AG04450 (cell line): ENCODE measurements at regions not wholly inside any gene's neighbourhood (a gene's known extent, or its start where the extent isn't known, plus 50 kb on each side); places are given as distances from the start of the nearest gene placed in this dataset.

Experiments used
- CTCF ChIA-PET: fragments of 300-600, 350-600 bp; formaldehyde crosslinking; extraction: SDS; loops from one replicate; lab custom pipeline; 2022; ENCODE audit warnings: antibody characterized with exemption, inconsistent platforms; lab: Charles Lee
- POLR2A ChIA-PET: fragments of 350-600 bp; formaldehyde crosslinking; extraction: SDS; loops from one replicate; lab custom pipeline; 2021; ENCODE audit warnings: antibody characterized with exemption, inconsistent platforms; lab: Yijun Ruan, JAX
- DNase-seq: peaks from one replicate; pipeline ENCODE4 v3.0.0-alpha.2; 2011; ENCODE audit warnings: low read depth, low spot score
- H3K27ac ChIP-seq: one replicate; pipeline ENCODE4 v1.5.1; 2012; ENCODE audit warnings: low read depth, low read length, control low read depth
- H3K27me3 ChIP-seq: one replicate; pipeline ENCODE4 v1.6.0; 2012; ENCODE audit warnings: low read length; ENCODE audit not compliant: control insufficient read depth, insufficient read depth
- H3K4me3 ChIP-seq: 2 replicates; pipeline ENCODE4 v1.5.1; 2011; ENCODE audit warnings: mild to moderate bottlenecking, low read depth, low read length, control low read depth
- H3K9me3 ChIP-seq: 2 replicates; pipeline ENCODE4 v1.5.1; 2012; ENCODE audit warnings: low read length; ENCODE audit not compliant: control insufficient read depth, insufficient read depth
- TF ChIP-seq, protein P1 (sequence below): IDR thresholded peaks from 2 replicates; pipeline ENCODE4 v1.5.1; 2011; ENCODE audit warnings: low read depth, low read length, control low read depth, inconsistent platforms

DNA sequence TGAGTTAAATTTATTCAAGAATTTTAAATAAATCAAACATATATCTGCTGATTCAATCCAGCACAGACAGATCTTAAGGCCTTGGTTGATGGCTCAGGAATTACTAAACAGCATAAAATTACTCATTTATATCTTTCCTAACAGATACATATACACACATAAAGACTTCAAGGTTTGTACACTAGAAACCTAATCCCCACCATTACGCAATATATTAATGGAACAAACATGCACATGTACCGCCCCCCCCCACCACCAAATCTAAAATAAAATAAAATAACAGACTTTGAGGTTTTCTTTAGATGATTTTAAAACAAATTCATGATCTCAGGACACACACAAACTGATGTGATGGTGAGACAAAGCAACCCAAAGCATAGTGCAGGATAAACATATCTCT, 333.9 kb upstream of the DDX53 start:
- H3K27me3 ChIP-seq = no peaks in the 10 kb centered on the region
- ChIA-PET CTCF (no interaction called here), POLR2A (no interaction called here)
- DNase-seq = no peak
- H3K27ac ChIP-seq = no peak overlapping the region
- no peak overlapping the region for H3K4me3 ChIP-seq
- no peaks in the 10 kb centered on the region for H3K9me3 ChIP-seq
- TF ChIP-seq, protein P1, sequence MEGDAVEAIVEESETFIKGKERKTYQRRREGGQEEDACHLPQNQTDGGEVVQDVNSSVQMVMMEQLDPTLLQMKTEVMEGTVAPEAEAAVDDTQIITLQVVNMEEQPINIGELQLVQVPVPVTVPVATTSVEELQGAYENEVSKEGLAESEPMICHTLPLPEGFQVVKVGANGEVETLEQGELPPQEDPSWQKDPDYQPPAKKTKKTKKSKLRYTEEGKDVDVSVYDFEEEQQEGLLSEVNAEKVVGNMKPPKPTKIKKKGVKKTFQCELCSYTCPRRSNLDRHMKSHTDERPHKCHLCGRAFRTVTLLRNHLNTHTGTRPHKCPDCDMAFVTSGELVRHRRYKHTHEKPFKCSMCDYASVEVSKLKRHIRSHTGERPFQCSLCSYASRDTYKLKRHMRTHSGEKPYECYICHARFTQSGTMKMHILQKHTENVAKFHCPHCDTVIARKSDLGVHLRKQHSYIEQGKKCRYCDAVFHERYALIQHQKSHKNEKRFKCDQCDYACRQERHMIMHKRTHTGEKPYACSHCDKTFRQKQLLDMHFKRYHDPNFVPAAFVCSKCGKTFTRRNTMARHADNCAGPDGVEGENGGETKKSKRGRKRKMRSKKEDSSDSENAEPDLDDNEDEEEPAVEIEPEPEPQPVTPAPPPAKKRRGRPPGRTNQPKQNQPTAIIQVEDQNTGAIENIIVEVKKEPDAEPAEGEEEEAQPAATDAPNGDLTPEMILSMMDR = no peak

DNA sequence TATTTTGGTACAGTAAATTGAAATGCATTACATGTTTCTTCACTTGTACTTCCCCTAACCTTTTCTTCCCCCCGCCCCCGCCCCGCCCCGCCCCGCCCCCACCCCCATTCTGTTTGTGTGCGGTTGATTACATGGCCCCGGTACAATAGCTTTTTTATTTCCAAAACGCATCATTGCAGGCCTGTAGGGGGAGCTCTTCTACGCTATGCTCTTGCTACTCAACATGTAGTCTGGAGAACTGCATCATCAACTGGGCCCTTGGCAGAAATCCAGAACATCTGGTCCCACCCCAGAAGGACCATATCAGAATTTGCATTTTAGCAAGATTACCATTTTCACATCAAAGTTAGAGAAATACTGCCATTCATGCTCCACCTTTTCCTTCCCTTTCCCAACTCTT, 333.3 kb upstream of the DDX53 start:
- DNase-seq = no peak
- POLR2A ChIA-PET = no interaction called here
- Histone ChIP-seq H3K27me3 (no peaks in the 10 kb centered on the region), H3K9me3 (no peaks in the 10 kb centered on the region), H3K4me3 (no peak overlapping the region), H3K27ac (no peak overlapping the region)
- CTCF ChIA-PET = no interaction called here
- TF ChIP-seq, protein P1 = 0 out of 2 replicates have a peak, but pooled peaks have one; percentile 22

DNA sequence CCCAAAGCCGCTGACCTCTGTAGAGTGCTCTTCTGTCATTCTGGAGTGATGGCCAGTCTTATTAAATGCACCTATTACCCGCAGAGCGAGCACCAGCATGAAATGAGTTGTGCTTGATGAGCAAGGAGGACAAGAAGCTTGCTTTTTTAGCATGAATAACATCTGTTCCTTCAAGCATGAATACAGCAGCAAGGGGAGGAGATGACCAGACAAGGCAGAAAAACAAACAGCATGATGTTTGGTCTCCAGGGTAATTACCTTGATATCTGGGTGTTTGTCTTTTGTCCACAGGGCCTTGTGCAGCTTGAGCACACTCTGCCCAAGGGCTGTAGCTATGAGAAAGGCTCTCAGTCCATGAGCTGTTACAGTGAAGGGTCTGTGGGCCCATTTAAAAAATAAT, 324.8 kb upstream of the DDX53 start:
- H3K9me3 ChIP-seq = no peaks in the 10 kb centered on the region
- no peak overlapping the region for H3K4me3 ChIP-seq
- CTCF ChIA-PET = no interaction called here
- DNase-seq = no peak
- POLR2A ChIA-PET = interaction anchor here (0.6 kb wide), 1 partner anchor 11 kb away, joined by 5 read pairs; no protein-coding TSS in a partner anchor
- no peak overlapping the region for H3K27ac ChIP-seq
- no peaks in the 10 kb centered on the region for H3K27me3 ChIP-seq
- TF ChIP-seq, protein P1 = no peak

DNA sequence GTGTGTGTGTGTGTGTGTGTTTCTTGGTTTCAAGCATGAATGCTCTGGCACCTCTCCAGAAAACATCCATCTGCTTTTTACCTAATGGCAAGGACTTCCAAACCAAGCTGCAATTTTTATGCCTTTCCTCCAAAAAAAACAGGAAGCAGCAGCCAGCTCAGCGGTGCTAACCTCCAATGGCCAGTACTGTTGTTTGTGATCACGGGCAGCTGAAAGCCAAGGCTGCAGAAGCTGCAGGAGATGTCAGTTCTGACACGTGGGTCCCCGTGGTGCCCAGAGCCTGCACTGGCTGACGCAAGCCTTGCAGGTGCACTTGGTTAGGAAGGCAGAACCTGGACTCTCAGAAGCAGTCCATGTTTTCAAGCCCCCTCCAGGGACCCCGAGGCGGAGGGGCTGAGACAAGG, 313.6 kb upstream of the DDX53 start:
- POLR2A ChIA-PET = interaction anchor here (0.7 kb wide), 1 partner anchor 12 kb away, joined by 5 read pairs; no protein-coding TSS in a partner anchor
- CTCF ChIA-PET = no interaction called here

DNA sequence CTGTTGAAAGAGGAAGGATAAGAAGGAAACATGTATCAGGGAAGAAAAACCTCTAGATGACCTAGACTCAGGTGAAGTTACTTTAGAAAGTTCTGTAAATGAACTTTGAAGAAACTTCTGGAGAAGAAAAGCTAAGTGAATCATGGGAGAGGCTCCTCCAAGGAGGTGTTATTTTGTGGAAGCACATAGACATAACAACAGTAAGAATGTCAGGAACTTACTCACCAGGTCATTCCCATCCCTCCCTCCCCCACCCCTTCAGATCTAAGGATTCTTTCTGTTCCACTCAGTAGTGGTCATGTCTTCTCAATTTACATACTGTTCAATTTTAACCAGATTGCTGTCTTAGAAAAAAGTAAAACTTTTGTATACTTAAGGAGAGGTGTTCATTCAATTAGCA, 310.5 kb upstream of the DDX53 start:
- Histone ChIP-seq H3K9me3 (no peaks in the 10 kb centered on the region), H3K27me3 (no peaks in the 10 kb centered on the region), H3K27ac (no peak overlapping the region), H3K4me3 (no peak overlapping the region)
- TF ChIP-seq, protein P1 = no peak
- no peak for DNase-seq
- ChIA-PET CTCF (no interaction called here), POLR2A (no interaction called here)

More for the DNA sequence above, 313.6 kb upstream of the DDX53 start:
- Histone ChIP-seq H3K4me3 (no peak overlapping the region), H3K9me3 (no peaks in the 10 kb centered on the region), H3K27me3 (no peaks in the 10 kb centered on the region), H3K27ac (no peak overlapping the region)
- DNase-seq = peak; percentile 24
- TF ChIP-seq, protein P1 = no peak
